DOHH2 (cell line): ENCODE measurements at regions not wholly inside any gene's neighbourhood (a gene's known extent, or its start where the extent isn't known, plus 50 kb on each side); places are given as distances from the start of the nearest gene placed in this dataset.

Experiments
- EZH2phosphoT487 ChIP-seq: fragments of 200-600 bp; sonication (generic); IDR thresholded peaks from 2 replicates; pipeline ENCODE4 v1.6.1; 2017; ENCODE audit warnings: borderline replicate concordance, mild to moderate bottlenecking, antibody characterized with exemption, low read length, moderate library complexity, mixed read lengths
- TF ChIP-seq, protein P1 (sequence below): fragments of 200-600 bp; sonication (generic); IDR thresholded peaks from one replicate; pipeline ENCODE4 v1.5.1; 2014; ENCODE audit warnings: antibody characterized with exemption, mild to moderate bottlenecking, low read depth, low read length; ENCODE audit not compliant: poor library complexity, severe bottlenecking

GRCh38 chr7:366161-366803 lies 76.3 kb downstream of the FOXL3 start:
- TF ChIP-seq EZH2phosphoT487: no peak
- TF ChIP-seq, protein P1, sequence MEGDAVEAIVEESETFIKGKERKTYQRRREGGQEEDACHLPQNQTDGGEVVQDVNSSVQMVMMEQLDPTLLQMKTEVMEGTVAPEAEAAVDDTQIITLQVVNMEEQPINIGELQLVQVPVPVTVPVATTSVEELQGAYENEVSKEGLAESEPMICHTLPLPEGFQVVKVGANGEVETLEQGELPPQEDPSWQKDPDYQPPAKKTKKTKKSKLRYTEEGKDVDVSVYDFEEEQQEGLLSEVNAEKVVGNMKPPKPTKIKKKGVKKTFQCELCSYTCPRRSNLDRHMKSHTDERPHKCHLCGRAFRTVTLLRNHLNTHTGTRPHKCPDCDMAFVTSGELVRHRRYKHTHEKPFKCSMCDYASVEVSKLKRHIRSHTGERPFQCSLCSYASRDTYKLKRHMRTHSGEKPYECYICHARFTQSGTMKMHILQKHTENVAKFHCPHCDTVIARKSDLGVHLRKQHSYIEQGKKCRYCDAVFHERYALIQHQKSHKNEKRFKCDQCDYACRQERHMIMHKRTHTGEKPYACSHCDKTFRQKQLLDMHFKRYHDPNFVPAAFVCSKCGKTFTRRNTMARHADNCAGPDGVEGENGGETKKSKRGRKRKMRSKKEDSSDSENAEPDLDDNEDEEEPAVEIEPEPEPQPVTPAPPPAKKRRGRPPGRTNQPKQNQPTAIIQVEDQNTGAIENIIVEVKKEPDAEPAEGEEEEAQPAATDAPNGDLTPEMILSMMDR: no peak
